GM19324 (cell line): ENCODE measurements at regions not wholly inside any gene's neighbourhood (a gene's known extent, or its start where the extent isn't known, plus 50 kb on each side); places are given as distances from the start of the nearest gene placed in this dataset.

Experiments
- ATAC-seq: cut with Tn5 transposase; IDR thresholded peaks from one replicate; pipeline ENCODE4 v1.9.1; 2021; ENCODE audit warnings: mild to moderate bottlenecking, moderate library complexity; ENCODE audit not compliant: unreplicated experiment, low FRiP score

DNA sequence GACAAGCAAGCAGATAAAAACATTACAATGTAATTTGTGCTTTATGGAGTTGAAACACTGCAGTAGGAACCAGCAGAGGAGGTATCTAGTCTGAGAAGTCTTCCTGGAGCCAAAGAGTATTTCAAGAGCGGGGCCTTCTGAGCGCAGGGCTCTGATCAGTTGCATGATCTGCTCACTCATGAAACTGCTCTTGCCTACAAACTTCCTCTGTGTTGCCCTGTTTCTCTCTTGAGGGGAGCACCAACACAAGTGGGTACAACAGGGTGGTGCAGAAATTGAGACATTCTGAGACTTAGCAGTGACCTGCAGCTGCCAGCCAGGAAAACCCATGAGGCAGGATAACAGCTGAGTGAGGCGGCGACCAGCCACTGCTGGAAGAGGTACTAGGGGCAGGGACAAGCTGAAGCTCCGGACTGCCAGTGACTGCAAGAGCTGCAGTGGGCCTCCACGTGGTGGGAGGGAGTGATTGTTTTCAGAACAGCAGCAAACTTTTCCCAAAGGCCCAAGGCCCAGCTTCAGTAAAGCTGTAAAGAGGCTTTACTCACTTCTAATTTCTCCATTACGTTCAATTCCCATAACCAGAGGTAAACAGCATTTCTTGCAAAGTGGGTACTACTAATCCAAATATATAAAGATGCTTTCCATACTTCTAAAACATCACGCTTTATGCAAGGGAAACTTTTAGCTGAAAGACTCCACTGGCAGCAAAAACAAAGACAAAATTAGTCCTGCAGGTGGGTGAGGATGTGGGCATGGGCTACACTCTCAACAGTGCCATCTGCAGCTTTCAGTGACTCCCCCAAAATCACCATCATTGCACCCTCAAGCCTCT is 69.0 kb upstream of the LPP start:
- no peak for ATAC-seq

DNA sequence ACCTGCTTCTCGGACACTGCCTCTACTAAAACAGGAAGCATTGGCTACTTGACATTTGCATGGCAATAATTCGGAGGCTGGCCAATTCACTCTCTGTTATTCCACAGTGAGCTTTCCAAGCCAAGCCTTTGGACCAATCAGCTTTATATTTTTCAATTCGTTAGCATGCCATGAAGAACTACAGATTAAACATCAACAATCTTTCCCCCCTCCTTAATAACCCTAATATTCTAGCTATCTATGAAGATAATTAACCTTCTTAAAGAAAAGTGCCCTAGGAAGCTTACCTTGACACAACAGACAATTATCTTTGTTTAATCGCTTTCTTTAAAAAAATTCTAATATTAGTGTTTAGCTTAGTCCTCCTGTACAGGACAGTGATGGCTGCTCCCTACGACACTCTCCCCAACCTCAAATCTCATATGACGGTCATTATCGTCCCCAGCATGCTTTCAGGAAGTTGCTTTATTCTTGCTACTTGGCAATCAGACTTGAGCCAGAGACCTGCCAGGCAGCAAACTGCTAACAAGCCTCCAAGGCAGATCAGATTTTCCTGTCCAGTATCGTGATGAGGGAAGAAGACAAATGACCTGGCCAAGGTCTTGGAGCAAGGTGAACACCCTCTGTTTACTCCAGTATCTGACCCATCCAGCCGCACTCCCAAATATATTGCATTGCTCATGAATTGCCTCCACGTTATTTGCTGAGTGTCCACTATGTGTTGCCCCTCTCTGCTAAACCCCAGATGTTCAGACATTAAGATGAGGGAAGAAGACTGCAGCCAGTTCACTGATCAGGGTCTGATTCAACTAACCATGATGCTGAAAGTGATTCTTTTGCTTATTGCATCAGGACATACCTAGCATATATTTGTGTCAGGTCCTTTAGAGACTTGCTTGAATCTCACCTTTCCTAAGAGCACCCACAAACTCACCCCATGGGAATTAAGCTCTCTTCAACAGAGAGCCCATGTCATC is 68.1 kb upstream of the LPP start:
- ATAC-seq, result no peak

DNA sequence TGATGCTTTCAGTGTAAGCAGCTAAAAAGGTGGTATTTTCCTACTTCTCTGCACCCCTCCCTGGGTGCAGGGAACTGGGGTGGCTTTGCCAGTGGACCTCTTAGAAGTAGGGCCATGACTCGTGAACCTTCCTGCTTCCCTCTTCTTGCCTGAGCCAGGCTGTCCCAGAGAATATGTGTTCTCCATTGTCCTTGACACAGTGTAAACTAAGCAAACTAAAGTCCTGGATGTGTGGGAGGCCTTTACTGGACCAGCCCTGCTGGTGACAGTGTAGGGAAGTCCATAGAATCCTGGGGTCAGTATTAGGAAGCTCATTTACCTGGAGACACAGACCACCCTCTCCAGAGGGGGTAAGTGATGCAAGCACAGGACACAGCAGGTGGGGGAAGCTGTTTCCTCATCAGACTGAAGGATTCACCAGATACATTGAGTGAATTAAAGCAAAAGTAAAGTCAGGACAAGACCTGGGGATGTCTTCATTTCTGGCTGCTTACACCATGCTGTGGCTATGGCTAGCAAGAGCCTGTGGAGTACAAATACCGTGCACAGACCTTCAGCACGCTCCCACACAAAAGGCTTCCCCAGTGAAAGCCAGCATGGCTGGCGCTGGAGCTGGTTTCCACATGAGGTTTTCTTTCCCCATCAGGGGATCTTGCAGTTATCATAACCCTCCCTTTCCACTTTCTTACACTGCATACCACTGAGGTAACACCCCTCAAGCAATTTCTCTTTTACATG is 64.8 kb upstream of the LPP start:
- no peak for ATAC-seq

GRCh38 chr3:188090620-188091309 is 63.2 kb upstream of the LPP start:
- ATAC-seq, result no peak

- no peak for ATAC-seq
Measured at GRCh38 chr3:188091746-188092145, 62.2 kb upstream of the LPP start.

DNA sequence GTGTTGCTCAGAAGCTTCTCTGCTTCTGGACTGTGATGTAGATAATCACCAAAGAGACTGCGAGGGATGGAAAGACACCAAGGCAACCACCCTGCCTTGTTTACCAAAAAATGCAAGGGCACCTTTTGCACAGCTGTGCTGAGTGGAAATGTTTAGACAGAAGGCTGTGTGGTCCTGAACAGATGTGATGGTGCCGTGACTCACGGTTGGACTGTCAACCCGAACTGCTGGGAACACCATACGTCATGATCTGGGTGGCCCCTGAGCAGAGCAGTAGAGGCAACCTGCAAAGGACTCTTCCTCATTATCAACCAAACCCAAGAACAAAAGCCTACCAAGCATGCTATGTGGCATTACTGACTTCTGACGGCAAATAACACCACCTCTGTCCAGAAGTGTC is 61.3 kb upstream of the LPP start:
- ATAC-seq, result no peak

GRCh38 chr3:188095431-188095830 is 58.5 kb upstream of the LPP start:
- ATAC-seq, result no peak

- no peak for ATAC-seq
Measured at GRCh38 chr3:188097791-188098190, 56.2 kb upstream of the LPP start.

DNA sequence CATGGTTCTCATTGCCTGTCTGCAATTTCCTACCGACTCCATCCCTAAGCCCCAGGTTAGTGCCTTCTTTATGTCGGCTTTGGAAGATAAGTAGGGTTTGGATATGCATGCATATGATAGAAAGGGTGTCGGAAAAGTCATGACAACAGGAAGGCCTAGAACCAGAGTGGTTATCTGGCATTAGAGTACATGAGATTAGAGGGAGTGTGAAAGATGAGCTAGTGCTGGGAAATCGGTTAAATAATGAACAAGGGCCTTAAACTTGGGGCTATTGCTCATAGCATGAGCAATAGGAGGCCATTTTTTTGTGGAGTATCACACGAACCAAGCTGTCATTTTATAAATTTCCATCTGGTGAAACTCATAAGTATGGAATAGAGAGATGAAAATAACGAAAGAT is 54.0 kb upstream of the LPP start:
- ATAC-seq, result no peak

DNA sequence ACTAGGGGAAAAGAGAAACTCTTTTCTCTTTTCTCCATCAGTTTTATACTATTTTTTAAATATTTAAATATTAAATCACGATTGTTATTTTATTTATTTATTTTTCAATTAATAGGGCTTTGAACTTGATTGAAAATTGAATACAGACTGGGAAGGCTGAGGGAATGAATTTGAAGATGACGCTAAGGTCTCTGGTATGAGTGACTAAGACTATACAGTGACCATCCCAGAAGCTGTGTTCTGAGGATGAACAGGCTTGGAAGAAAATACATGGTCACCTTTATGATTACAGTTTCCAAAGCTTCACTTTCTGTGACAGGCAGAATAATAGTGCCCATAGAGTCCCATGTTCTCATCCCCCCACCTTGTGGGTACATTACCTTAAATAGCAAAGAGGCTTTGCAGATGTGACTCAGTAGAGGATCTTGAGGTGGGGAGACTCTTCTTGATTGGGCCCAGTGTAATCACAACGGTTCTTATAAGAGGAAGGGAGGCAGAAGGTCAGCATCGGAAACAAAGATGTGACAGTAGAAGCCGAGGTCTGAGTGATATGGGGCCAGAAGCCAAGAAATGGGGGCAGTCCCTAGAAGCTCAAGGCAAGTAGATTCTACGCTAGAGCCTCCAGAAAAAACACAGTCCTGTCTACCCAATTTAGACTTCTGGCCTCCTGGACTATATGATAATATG is 51.0 kb upstream of the LPP start:
- ATAC-seq, result no peak

GRCh38 chr3:188104050-188104449 is 49.9 kb upstream of the LPP start:
- no peak for ATAC-seq
